GM11168 (cell line): ENCODE measurements at regions not wholly inside any gene's neighbourhood (a gene's known extent, or its start where the extent isn't known, plus 50 kb on each side); places are given as distances from the start of the nearest gene placed in this dataset.

Experiments used
- in situ Hi-C: fragments of 300-500 bp; cut with MboI; formaldehyde crosslinking; loops from one replicate; pipeline ENCODE4 v1.12.0; 2022; ENCODE audit warnings: low sequenced_read_pairs; ENCODE audit not compliant: unreplicated experiment

DNA sequence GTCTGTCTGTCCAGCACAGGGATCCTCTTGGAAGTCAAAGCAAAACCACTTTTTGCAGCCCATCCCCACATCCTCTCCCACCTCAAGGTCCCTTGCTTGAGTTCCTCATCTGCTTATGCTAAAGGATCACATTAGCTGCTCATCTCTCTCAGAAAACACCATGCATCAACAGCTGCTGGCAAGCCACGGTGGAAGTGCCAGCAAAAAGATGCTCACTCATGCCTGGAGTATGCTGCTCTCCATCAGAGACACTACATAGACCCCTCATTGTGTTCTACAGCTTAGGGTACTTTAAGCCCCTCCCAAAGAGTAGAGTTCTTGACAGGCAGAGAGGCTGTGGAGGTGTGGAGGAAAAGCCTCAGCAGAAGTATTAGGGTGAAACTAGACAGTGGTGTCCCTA, 94.6 kb upstream of the COL8A1 start:
- in situ Hi-C loops = no loop called here

DNA sequence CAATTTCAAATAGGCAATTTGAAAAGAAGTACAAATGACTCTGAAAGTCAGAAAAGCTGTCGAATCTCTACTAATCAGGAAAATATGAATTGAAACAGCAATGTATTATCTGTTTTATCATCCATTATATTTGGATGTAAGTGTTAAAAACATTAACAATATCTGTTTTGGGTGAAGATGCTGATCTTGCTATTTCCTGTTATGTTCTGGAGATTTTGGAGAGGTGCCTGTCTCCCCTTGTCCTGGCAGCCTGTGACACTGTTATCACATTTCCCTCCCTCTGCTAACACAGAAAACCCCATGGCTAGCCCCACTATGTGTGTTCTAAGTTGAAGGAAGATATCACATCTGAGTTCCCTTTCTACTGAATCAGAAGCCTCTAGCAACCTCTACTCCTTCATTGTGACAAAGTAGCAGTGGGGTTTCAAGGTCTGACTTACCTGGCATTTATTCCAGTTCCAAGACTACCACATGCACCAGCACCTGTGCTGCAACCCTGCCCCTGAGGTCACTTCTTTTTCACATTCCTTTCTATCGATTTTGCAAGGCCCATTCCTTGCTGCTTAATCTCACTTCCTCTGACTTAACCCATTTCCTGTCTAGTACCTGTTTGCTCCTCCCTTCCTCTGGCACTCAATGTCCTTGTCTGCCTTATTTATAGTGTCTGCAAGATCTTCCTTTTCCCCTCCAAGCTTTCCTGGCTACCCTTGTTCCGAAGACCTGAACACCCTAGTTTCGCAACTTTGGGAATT, 95.5 kb upstream of the COL8A1 start:
- in situ Hi-C loops = no loop called here

DNA sequence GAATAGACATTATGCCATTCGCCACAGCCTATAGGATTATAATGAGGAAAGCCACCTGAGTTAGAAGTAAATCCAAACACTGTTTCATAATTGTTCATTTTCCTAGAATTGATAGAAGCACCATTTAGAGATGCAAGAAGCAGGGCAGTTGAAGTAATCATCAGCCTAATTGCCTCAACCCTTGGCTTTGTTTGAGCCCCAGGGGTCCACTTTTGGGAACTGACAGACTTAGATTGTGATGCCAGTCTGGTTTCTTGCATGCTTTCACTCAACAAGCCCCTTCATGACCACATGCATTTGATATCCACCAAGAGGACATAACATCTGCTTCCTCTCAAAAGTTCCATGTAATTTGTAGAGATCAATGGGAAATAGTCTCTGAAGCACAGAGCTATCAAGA, 97.2 kb upstream of the COL8A1 start:
- in situ Hi-C loops = no loop called here

DNA sequence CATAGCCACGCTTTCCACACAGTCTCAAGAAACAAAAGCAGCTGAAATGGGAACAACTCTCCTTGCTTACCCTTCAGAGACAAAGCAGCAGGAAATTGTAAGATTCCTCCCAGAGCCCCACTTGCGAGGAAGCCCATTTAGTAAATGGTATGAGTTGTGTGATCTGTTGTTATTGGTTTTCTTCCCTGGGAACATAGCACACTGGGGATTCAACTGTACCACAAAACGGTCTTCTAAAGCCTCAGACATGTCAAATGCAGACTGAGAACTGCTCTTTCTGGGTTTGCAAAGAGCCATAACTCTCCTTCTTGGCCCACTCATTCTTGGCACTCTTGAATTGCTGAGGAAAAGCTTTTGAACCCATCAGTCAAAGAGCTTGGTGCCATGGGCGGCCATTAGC, 101.0 kb upstream of the COL8A1 start:
- in situ Hi-C loops = no loop called here

DNA sequence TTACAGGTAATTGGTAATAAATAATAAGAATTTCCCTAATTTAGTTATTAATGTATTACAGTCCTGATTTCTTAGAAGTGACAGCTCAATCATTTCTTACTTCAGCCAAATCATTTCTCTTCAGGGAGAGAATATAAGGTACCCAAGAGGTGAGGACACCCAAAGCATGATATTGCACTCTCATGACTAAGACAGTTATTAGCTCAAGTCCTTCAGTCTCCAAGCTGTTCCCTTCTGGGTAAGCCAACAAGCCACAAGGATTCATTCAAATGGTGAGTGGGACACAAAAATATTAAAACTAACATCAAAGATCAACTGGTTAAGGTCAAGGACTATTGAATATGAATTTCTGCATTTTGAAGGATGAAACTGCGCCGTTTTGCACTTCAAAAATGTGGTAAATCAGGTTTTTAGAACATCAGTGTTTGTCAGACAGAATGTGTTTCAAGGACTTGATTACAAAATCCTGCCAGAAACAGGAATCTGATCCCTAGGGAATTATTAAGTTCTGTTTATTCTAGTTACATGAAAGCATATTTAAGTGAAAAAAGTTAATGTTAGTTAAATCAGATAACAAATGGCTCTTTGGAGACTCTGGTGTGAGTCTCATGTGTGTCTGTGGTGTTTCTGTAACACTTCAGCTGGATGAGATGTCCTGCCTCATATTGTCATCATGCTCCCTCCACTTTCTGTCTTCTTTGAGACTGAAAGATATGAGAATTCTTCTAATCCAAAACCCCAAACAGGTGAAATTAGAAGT, 101.7 kb upstream of the COL8A1 start:
- in situ Hi-C loops = no loop called here

DNA sequence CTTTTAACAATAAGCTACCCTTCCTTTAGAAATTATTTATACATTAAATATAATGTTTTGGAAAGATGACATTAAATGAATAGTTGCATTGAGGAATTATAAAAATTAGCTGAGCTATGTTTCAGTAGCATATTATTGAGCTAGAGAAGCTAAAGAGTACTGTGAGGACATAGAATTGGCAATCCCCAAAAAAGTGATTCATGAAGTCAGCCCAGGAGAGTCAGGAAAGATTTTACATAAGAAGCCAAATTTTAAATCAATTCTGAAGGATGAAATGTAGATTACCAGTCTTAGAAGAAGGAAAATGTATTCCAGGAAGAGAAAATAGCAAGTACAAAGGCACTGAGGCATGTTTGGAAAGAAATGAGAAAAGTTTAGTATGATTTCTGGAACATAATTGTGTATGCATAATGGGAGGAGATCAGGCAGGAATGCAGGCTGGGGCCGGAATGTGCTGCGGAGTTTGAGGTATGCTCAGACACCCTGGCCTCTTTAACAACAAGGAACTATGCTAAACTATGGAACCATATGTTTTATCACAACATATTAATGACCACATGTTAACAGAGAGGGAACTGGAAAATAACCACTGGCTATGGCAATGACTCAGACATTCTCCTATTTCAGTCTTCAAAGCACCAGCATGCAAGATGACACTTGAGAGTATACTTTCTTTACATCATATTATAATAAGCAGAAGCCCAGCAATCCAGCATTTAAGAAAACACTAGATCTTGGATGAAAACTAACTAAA, 103.3 kb upstream of the COL8A1 start:
- in situ Hi-C loops = no loop called here

DNA sequence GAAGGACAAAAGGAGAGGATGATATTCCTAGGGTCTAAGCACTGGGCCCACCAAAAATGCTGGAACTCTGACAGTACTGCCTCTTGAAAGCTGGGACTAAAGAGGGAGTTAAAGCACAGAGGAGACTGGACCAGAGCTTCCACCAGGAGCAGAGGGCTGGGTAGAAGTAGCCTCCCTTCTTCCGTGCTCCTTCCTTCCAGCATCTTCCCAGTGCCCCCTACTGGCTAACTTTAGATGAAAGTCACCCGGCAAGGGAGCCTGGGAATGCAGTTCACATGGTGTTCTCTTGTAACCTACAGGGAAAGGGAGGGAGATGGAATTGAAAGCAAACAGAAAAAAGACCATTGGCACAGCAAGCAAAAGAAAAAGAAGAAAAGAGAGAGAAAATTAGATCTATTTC, 106.1 kb upstream of the COL8A1 start:
- in situ Hi-C loops = no loop called here

DNA sequence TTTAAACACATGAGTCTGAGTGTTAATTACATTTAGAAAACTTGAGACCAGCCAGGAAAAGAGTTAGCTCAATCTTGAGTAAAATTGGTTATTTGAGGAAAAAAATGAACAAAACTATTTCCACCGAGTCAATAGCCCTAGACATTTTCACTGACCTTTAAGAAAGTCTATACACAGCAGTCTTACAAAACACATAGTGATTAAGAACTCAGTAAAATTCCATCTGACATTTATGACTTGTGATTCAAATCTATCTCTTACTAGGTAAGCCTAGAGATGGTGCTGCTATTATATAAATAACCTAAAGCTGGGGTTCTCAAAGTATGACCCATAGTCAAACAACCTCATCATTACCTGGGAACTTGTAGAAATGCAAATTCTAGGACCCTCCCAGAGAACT, 109.1 kb upstream of the COL8A1 start:
- in situ Hi-C loops = no loop called here

DNA sequence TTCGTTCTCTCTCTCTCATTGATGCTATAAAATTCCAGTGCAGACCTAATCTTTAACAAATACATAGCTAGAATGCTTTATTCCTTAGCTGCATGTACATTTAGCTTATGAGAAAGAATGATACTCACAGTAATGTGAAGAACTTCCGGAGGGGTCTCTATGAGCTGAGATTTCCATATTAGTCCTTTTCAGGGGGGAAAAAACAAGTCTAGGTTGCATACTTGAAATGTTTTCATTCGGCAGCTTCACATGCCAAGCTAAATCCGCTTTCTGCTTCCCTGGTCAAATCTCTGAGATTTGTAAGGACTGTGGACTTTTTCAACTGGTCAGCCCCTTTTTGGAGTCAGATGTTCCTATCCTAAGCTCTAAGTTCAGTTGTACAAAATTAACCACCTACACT, 111.5 kb upstream of the COL8A1 start:
- in situ Hi-C loops = no loop called here

DNA sequence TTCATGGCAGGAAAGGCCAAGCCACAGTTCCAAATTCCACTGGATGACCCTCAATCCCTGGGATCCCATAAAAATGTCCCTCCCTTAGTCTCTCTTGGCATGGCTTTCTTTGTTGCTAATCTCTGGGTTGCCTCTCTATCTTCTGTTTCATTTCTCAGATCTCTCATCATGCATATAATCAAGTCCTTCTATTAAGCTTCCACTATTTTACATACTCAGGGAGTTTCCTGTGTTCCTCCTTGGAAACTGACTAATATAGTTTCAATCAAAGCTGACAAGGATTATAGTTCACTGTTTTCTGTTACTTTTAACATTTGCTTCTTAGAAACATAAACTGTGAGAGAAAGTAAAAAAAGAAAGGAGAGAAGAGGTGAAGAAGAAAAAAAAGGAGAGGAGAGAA, 113.8 kb upstream of the COL8A1 start:
- in situ Hi-C loops = no loop called here

DNA sequence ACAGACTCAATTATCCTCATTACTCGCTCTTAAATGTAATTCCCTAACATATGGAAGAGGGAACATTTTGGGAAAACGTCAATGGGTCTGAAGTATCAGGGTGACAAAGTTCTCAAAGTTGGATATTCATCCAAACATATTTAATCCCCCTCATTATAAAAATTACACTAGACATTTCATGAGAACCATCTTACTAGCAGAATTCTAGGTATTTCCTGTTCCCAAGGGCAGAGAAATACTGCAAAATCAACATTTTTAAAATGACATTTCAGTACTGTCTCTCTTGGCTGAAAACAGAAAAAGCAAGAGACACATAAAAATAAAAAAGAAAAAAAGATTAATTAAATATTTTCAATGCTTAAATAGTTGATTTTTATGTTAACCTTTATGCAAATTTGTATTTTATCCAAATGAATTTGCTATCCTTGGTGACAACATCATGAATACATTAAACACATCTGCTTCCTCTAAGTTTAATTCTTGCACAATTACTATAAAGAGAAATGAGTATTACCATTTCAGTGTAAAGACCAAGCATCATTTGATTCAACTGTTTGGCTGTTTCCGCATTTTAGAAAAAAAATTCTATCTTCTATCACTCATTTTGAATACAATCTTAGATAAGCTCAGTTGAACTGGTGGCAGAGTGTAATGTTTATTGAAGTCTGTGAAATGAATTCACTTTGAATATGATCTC, 114.8 kb upstream of the COL8A1 start:
- in situ Hi-C loops = no loop called here

DNA sequence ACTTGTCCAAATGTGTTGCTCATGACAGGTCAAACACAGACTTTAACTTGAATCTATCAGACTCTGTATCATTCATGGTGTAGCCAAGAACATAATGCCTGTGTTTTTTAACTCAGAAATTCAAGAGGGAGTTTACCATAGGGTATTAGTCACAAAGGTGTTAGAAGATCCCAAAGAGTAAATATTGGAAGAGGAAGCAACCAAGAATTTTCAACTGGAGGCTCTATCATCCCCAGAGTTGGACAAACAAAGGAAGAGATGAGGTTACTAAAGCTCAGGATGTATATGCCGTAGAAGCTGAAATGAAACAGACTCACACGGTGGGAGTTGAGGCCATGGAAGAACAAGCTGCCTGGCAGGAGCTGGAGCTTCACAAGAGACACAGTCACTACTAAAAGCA, 116.2 kb upstream of the COL8A1 start:
- in situ Hi-C loops = no loop called here

DNA sequence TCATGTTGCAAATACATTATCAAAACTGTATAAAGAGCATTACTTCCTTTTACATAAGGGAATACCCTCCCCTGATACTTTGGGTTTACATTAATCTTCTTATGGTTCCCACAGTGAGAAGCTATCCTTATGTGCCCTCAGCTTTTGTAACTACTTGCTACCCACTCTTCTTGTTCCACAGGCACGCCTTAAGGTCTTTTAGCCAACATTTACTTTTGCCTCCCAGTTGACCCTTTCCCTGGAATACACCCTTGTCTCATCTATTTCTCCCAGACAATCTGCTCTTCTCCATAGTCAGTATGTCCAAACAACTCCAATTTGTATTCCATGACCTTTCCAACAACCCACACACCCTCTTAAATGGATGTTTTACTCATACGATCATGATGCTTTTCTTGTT, 116.8 kb upstream of the COL8A1 start:
- in situ Hi-C loops = no loop called here

DNA sequence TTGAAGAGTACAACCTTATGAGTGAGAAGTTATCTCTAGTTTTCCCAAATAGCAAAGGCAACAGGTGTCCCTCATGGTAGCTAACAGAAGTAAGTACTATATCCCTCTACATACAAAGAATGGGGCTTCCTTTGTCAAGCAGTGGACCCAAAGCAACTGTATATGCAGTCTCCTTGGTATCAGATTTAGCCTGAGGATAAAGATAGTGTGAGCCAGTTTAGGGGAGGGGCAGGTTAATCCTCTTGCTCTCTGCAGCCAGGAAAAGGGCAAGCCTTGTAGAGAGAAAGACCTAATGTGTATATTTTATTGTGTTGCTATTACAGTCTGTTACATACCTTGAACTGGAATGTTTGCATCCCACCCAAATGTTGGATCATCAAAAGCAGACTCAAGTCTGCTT, 117.9 kb upstream of the COL8A1 start:
- in situ Hi-C loops = no loop called here

DNA sequence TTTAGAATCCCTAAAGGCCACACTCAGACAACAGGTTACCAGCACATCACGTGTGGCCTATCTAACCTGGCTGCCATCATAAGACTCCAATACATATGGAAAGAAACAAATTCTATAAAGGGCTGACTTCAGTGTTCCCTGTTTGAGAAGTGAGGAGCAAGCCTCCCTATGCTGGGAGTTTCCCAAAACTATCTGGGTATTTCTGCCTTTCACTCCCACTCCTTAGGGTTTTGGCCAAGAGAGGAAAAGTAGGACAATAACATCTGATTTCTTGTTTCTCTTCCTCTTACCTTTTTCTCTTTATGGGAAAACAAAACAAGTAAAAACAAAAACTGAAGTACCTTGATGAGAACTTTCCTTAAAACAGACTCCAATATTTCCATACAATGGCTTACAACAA, 121.5 kb upstream of the COL8A1 start:
- in situ Hi-C loops = no loop called here

DNA sequence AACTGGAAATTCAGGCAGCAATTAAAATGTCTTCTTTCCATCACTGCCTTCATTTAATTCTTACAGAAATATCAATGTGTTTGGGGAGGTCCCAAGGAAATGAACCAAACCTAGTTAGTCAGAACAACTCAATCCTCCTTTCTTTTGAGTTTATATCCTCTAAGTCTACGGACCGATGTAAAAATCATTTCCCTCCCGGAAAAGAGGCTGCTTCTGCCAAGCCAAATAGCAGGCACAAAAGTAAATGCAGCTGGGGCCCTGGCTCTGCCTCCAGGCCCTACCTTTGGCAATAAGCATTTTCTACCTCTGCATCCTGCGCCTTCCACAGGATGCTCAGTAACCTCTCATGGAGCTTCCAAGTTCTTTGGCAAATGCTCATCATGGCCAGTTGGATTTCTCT, 122.5 kb upstream of the COL8A1 start:
- in situ Hi-C loops = no loop called here

DNA sequence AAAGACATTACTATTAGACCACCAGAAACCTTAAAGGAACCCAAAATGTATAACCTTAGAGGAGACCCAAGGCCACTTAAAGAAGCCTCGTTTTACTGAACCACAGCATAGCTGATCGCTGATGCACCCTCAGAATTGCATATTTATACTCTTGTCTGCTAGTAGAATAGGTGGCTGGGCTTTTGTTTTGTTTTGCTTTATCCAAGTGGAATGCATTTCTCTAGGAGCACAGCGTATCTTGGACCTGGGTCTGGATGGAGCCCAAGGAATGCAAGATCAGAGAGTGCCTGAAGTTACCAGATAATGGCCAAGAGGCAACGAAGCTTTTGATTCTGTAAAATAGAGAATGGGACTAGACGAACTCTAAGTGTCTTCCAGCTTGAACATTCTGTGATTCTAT, 129.2 kb upstream of the COL8A1 start:
- in situ Hi-C loops = no loop called here

DNA sequence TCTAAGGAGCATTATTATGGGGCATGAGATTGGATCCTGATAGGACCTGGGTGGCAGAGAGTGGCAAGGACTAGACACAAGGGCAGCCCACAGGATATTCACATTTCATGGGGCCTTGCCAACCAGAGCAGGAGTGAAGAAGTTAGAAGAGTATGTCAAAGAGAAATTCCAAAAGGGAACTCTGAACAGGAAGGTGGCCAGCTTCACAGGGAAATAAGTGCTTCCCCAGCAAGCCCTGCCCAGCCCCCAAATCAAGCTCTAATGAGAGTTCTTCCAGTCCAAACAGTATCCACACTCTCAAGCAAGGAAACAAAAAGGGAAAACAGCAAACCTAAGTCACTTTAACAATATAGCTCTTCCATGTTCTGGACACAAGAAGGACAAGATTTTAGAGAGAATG, 130.2 kb upstream of the COL8A1 start:
- in situ Hi-C loops = no loop called here

DNA sequence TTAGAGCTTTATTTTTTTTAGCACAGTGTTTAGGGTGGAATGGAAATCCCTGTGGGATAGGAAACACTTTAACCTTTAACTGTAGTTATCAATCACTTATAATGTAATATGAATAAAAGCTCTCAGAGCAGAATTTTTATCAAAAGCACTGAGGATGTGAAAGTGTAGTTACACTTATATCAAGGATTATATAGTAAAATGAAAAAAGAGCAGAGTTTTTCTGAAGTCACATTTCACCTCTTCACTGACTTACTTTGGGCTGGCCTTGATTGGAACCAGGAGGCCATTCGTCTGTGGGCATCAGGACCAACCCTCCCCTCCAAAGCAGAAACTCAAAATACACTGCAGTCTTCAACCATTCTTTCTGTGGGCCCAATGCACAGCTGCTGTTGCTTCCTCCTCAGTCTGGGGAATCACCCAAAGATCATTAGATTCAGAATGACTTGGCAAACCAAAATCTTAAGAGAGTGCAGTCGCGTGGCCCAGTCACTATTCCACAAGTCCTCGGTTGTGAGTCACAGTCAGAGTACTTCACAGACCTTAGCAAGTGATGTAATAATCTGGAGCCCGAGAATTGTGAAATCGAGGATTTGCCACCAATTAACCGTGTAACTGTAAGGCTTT, 132.6 kb upstream of the COL8A1 start:
- in situ Hi-C loops = no loop called here

DNA sequence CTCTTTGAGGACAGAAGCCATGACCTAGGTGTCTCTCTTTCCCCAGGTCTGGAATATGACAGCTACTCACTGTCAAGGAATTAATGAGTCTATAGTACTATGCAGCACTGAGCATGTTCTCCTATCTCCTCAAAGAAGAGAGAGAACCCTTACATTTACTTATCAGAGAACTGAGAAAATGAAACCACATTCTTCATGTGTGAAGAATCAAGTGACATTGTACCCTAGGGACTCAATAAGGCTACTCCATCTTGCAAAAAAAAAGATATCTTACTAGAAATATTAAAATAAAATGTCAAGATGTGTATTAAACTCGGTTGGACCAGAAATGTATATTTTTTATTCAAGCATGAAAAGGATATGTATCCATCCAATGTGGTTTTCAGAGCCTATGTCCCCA, 133.2 kb upstream of the COL8A1 start:
- in situ Hi-C loops = no loop called here
